T-helper 2 cell treated with Interferon-gamma antibody and Interleukin-4, amounts not matched to agents 5 μg/mL and 100 μg/mL, for 36 hours (primary cell): ENCODE measurements at regions not wholly inside any gene's neighbourhood (a gene's known extent, or its start where the extent isn't known, plus 50 kb on each side); places are given as distances from the start of the nearest gene placed in this dataset.

ENCODE experiments used
- DNase-seq: peaks from one replicate; pipeline ENCODE4 v3.0.0; 2021; ENCODE audit warnings: low spot score
- H3K27ac Mint-ChIP-seq: one replicate; pipeline ENCODE4 v1.8.0; 2021; ENCODE audit warnings: mild to moderate bottlenecking, mixed read lengths
- H3K27me3 Mint-ChIP-seq: one replicate; pipeline ENCODE4 v1.8.0; 2021; ENCODE audit warnings: low read depth, mixed read lengths
- H3K36me3 Mint-ChIP-seq: one replicate; pipeline ENCODE4 v1.8.0; 2021; ENCODE audit warnings: low read depth, mixed read lengths
- H3K4me1 Mint-ChIP-seq: one replicate; pipeline ENCODE4 v1.8.0; 2021; ENCODE audit warnings: low read depth, mixed read lengths
- H3K4me3 Mint-ChIP-seq: one replicate; pipeline ENCODE4 v1.8.0; 2022; ENCODE audit warnings: mild to moderate bottlenecking, moderate library complexity, mixed read lengths
- H3K9me3 Mint-ChIP-seq: one replicate; pipeline ENCODE4 v1.8.0; 2021; ENCODE audit warnings: mixed read lengths

DNA sequence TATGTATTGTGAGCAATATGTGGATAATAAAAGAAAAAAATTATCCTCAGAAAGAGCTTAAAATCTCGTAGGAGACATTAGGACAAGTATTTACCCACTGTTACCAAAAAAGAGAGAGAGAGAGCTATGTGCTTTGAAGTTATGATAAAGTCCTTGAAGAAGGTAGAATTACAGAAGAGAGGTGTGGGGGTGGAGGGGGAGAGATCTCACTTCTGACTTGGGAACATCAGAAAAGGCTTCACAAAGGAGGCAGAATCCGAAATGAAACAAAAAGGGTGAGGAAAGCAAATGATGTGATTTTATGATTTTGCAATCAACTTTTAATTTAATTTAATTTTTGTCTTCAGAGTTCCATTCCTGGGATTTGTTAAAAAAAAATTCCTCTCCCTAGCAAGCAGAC is 311.8 kb upstream of the ATP2B1 start:
- Mint-ChIP-seq H3K9me3 (no peaks in the 10 kb centered on the region), H3K27ac (no peak overlapping the region), H3K4me3 (no peak overlapping the region), H3K27me3 (peaks cover 15% of the 10 kb centered on the region), H3K36me3 (no peaks in the 10 kb centered on the region), H3K4me1 (no peaks in the 10 kb centered on the region)
- DNase-seq, result no peak

DNA sequence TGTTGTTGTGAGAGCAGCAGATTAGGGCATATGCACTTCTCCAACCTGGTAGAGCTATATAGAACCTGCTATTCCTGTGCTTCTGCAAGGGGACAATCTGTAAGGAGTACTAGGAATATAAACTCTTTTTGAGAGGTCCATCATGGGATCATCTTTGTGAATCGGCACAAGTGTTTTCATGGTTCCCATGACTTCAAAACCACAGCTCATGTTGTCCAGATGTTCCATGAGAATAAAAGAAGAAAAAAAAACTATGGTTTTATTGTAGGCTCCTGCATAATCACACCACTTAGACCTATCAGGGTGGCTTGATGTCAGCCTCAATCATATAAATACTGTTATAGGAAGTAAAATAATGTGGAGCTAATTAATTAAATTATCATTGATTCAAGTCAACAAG is 311.4 kb upstream of the ATP2B1 start:
- Mint-ChIP-seq H3K4me3 (no peak overlapping the region), H3K27ac (no peak overlapping the region)
- DNase-seq, result no peak

GRCh38 chr12:90017316-90017715 is 308.7 kb upstream of the ATP2B1 start:
- Mint-ChIP-seq H3K27ac (no peak overlapping the region), H3K36me3 (no peaks in the 10 kb centered on the region), H3K4me3 (no peak overlapping the region), H3K27me3 (peaks cover 15% of the 10 kb centered on the region), H3K4me1 (no peaks in the 10 kb centered on the region), H3K9me3 (no peaks in the 10 kb centered on the region)
- no peak for DNase-seq

More for the DNA sequence above, 311.4 kb upstream of the ATP2B1 start:
- no peaks in the 10 kb centered on the region for H3K36me3 Mint-ChIP-seq
- no peaks in the 10 kb centered on the region for H3K4me1 Mint-ChIP-seq
- H3K27me3 Mint-ChIP-seq, result peaks cover 15% of the 10 kb centered on the region
- no peaks in the 10 kb centered on the region for H3K9me3 Mint-ChIP-seq

- Mint-ChIP-seq H3K27ac (no peak overlapping the region), H3K27me3 (peaks cover 12% of the 10 kb centered on the region), H3K4me1 (no peaks in the 10 kb centered on the region), H3K36me3 (no peaks in the 10 kb centered on the region), H3K9me3 (no peaks in the 10 kb centered on the region), H3K4me3 (no peak overlapping the region)
- DNase-seq, result no peak
Observed at GRCh38 chr12:90015228-90015627, 306.6 kb upstream of the ATP2B1 start.

DNA sequence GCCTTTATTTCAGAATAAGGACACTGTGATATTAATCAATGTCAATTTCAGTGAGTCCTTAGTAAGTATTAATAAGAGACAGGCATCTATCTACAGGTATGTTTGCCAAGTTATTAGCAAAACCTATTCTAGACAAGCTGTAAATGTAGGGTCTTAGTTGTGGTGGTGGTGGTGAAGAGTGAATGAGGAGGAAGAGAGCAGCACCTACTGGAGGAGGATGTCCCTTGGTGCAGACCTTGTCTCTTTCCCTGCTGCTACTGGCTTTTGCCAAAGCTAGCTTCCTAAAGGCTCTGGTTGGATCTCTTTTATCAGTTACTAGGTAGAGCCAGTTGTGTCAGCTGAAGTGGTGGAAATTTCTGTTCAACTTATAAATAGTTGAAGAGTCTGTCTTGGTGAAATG is 304.8 kb upstream of the ATP2B1 start:
- H3K9me3 Mint-ChIP-seq, result no peaks in the 10 kb centered on the region
- DNase-seq, result no peak
- no peaks in the 10 kb centered on the region for H3K4me1 Mint-ChIP-seq
- no peaks in the 10 kb centered on the region for H3K36me3 Mint-ChIP-seq
- H3K27ac Mint-ChIP-seq, result no peak overlapping the region
- H3K4me3 Mint-ChIP-seq, result no peak overlapping the region
- H3K27me3 Mint-ChIP-seq, result peaks cover 13% of the 10 kb centered on the region

DNA sequence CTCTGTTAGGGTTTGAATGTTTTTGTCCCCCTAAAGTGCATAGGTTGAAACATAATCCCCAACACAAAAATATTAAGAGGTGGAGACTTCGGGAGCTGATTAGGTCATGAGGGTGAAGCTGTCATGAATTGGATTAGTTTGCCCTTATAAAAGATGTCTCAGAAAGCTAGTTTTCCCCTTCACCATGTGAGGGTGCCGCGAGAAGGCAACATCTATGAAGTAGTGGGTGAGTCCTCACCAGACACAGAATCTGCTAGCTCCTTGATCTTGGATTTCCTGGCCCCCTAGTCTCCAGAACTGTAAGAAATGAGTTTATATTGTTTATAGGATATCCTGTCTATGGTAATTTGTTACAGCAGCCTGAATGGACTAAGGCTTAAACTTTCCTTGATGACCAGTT is 301.5 kb upstream of the ATP2B1 start:
- peaks cover 9% of the 10 kb centered on the region for H3K27me3 Mint-ChIP-seq
- H3K27ac Mint-ChIP-seq, result no peak overlapping the region
- H3K9me3 Mint-ChIP-seq, result no peaks in the 10 kb centered on the region
- no peaks in the 10 kb centered on the region for H3K36me3 Mint-ChIP-seq
- no peaks in the 10 kb centered on the region for H3K4me1 Mint-ChIP-seq
- no peak for DNase-seq
- no peak overlapping the region for H3K4me3 Mint-ChIP-seq

GRCh38 chr12:90008277-90008676 is 299.6 kb upstream of the ATP2B1 start:
- Mint-ChIP-seq H3K4me1 (no peaks in the 10 kb centered on the region), H3K4me3 (no peak overlapping the region), H3K36me3 (no peaks in the 10 kb centered on the region), H3K9me3 (no peaks in the 10 kb centered on the region), H3K27me3 (peaks cover 12% of the 10 kb centered on the region), H3K27ac (no peak overlapping the region)
- no peak for DNase-seq

GRCh38 chr12:90004319-90005074 is 295.9 kb upstream of the ATP2B1 start:
- Mint-ChIP-seq H3K27ac (no peak overlapping the region), H3K36me3 (no peaks in the 10 kb centered on the region), H3K4me1 (no peaks in the 10 kb centered on the region), H3K9me3 (no peaks in the 10 kb centered on the region), H3K4me3 (no peak overlapping the region), H3K27me3 (peaks cover 17% of the 10 kb centered on the region)
- DNase-seq, result no peak

GRCh38 chr12:90003688-90004087 is 295.1 kb upstream of the ATP2B1 start:
- Mint-ChIP-seq H3K27ac (no peak overlapping the region), H3K4me1 (no peaks in the 10 kb centered on the region), H3K4me3 (no peak overlapping the region), H3K36me3 (no peaks in the 10 kb centered on the region), H3K27me3 (peaks cover 13% of the 10 kb centered on the region), H3K9me3 (no peaks in the 10 kb centered on the region)
- no peak for DNase-seq

- no peak overlapping the region for H3K4me3 Mint-ChIP-seq
- no peaks in the 10 kb centered on the region for H3K36me3 Mint-ChIP-seq
- H3K27ac Mint-ChIP-seq, result no peak overlapping the region
- peaks cover 8% of the 10 kb centered on the region for H3K27me3 Mint-ChIP-seq
- no peak for DNase-seq
- H3K4me1 Mint-ChIP-seq, result no peaks in the 10 kb centered on the region
- H3K9me3 Mint-ChIP-seq, result no peaks in the 10 kb centered on the region
Observed at GRCh38 chr12:90000721-90001120, 292.1 kb upstream of the ATP2B1 start.

- H3K36me3 Mint-ChIP-seq, result no peaks in the 10 kb centered on the region
- no peak overlapping the region for H3K27ac Mint-ChIP-seq
- no peaks in the 10 kb centered on the region for H3K9me3 Mint-ChIP-seq
Observed at GRCh38 chr12:89999699-90000505, 291.3 kb upstream of the ATP2B1 start.

GRCh38 chr12:89995870-89996269 is 287.2 kb upstream of the ATP2B1 start:
- no peaks in the 10 kb centered on the region for H3K36me3 Mint-ChIP-seq
- no peak overlapping the region for H3K27ac Mint-ChIP-seq
- H3K9me3 Mint-ChIP-seq, result no peaks in the 10 kb centered on the region
- H3K4me1 Mint-ChIP-seq, result peaks cover 1% of the 10 kb centered on the region
- H3K27me3 Mint-ChIP-seq, result peaks cover 2% of the 10 kb centered on the region
- DNase-seq, result no peak
- no peak overlapping the region for H3K4me3 Mint-ChIP-seq

More at GRCh38 chr12:89999699-90000505, 291.3 kb upstream of the ATP2B1 start:
- H3K4me1 Mint-ChIP-seq, result no peaks in the 10 kb centered on the region
- H3K27me3 Mint-ChIP-seq, result peaks cover 9% of the 10 kb centered on the region
- H3K4me3 Mint-ChIP-seq, result no peak overlapping the region
- no peak for DNase-seq

DNA sequence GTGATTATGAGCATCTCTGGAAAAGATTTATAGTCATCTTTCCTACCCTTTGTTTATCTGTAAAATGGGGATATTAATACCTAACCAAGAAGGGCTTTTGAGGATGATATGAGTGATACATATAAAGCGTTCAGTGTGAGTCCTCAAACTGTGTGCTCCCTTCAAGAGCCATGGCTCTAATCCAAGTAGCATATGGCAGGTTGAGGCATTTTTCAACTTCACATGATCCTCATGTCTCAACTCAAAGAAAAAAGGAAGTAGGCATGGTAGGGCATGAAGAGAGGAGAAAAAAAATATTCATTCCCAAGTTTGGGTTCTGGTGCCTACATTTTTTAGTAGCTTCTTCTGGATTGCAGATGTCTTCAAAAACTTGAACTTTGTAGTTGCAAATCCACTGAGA is 286.3 kb upstream of the ATP2B1 start:
- peaks cover 1% of the 10 kb centered on the region for H3K4me1 Mint-ChIP-seq
- H3K4me3 Mint-ChIP-seq, result no peak overlapping the region
- peaks cover 2% of the 10 kb centered on the region for H3K27me3 Mint-ChIP-seq
- H3K36me3 Mint-ChIP-seq, result no peaks in the 10 kb centered on the region
- no peaks in the 10 kb centered on the region for H3K9me3 Mint-ChIP-seq
- no peak for DNase-seq
- H3K27ac Mint-ChIP-seq, result no peak overlapping the region

GRCh38 chr12:89993632-89994031 is 285.0 kb upstream of the ATP2B1 start:
- DNase-seq, result no peak
- Mint-ChIP-seq H3K9me3 (no peaks in the 10 kb centered on the region), H3K4me1 (peaks cover 1% of the 10 kb centered on the region), H3K4me3 (no peak overlapping the region), H3K36me3 (no peaks in the 10 kb centered on the region), H3K27me3 (peaks cover 2% of the 10 kb centered on the region), H3K27ac (no peak overlapping the region)
